ENCODE measurements at regions not wholly inside any gene's neighbourhood (a gene's known extent, or its start where the extent isn't known, plus 50 kb on each side); places are given as distances from the start of the nearest gene placed in this dataset.

DNA sequence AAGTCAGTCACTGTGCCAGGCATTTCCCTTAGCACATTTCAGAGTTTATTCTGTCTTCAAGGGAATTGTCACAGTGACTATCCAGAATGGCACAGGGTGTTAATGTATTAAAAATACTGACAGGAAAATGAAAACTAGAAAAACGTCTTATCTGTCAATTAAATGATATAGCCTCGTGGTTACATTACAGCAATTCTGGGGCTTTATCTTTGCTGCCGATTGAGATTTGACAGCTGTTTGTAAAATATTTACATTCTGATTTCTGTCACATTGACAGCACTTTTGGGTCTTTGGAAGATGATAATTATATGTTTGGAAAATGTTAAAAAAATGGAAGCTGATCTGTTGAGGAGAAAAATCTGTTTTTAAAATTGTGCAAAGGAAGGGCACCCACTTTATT is 250.0 kb downstream of the CHRM3 start:
- no peak for TF ChIP-seq ZBTB21 (CRISPR knock-in tag; IDR thresholded peaks at IDR 0.05; ENCODE audit: borderline replicate concordance)
- no peak for TF ChIP-seq ESRRA (CRISPR knock-in tag; IDR thresholded peaks at IDR 0.05; ENCODE audit: borderline replicate concordance)

All from WTC11 (cell line).